ENCODE measurements at regions not wholly inside any gene's neighbourhood (a gene's known extent, or its start where the extent isn't known, plus 50 kb on each side); places are given as distances from the start of the nearest gene placed in this dataset.

GRCh38 chr2:132268977-132269523, 107.3 kb upstream of the ANKRD30BL start (continued):
- TF ChIP-seq MED8 (CRISPR knock-in tag; IDR thresholded peaks at IDR 0.05; ENCODE audit: insufficient replicate concordance) = no peak

- H3K9me3 ChIP-seq (ENCODE audit: low read length) = no peaks in the 10 kb centered on the region
- H3K9ac ChIP-seq (ENCODE audit: insufficient read depth, low read depth, low read length) = no peak overlapping the region
- H3K4me2 ChIP-seq (ENCODE audit: low read depth, low read length) = no peak overlapping the region
- no peak overlapping the region for H3K27ac ChIP-seq (ENCODE audit: extremely low read length, insufficient read depth, low read length)
- intact Hi-C loops (cut with micrococcal nuclease; ENCODE audit: unreplicated experiment) (no loop called here), in situ Hi-C loops (cut with HindIII; ENCODE audit: extremely low pct_ligation_motif_present, low pct_unique_long_range_greater_than_20kb) (no loop called here)
- H3K36me3 ChIP-seq (replicated peaks in 1 of 2; ENCODE audit: control insufficient read depth in 1 of 2, insufficient read depth in 2 of 2, low read length in 2 of 2) = no peaks in the 10 kb centered on the region
- FAIRE-seq = no peak
- no peaks in the 10 kb centered on the region for H4K20me1 ChIP-seq (ENCODE audit: insufficient read depth, low read length)
- H3K4me1 ChIP-seq (ENCODE audit: insufficient read depth, low read length) = no peaks in the 10 kb centered on the region
- H3K4me3 ChIP-seq (replicated peaks in 1 of 3; ENCODE audit: insufficient read depth in 1 of 3, low read depth in 2 of 3, low read length in 3 of 3) = no peak overlapping the region
- ChIA-PET POLR2A (no interaction called here), CTCF (ENCODE audit: low intra/inter-chr PET ratio, low total read pairs) (no interaction called here)
- no peak for DNase-seq (ENCODE audit: low spot score)
- H2AFZ ChIP-seq (ENCODE audit: low read length) = no peak overlapping the region
- no peak for ATAC-seq
- BruUV-seq (replicated peaks) = no TSS peak
- TF ChIP-seq CEBPG (CRISPR knock-in tag; IDR thresholded peaks at IDR 0.05) = no peak
- no peak for TF ChIP-seq RNF2 (conservative IDR thresholded peaks at IDR 0.05; ENCODE audit: low read depth)
- TF ChIP-seq ZNF607 (CRISPR knock-in tag; IDR thresholded peaks at IDR 0.05; ENCODE audit: borderline replicate concordance) = no peak
- TF ChIP-seq PLRG1 (conservative IDR thresholded peaks at IDR 0.05) = no peak
- no peak for TF ChIP-seq ONECUT2 (CRISPR knock-in tag; IDR thresholded peaks at IDR 0.05)
- TF ChIP-seq ZNF792 (CRISPR knock-in tag; IDR thresholded peaks at IDR 0.05) = no peak
- no peak for TF ChIP-seq CAMTA2 (CRISPR knock-in tag; IDR thresholded peaks at IDR 0.05; ENCODE audit: borderline replicate concordance)
- TF ChIP-seq ZNF740 (CRISPR knock-in tag; IDR thresholded peaks at IDR 0.05) = no peak
- no peak for TF ChIP-seq KMT2B (CRISPR knock-in tag; IDR thresholded peaks at IDR 0.05)
- no peak for TF ChIP-seq KLF9 (CRISPR knock-in tag; IDR thresholded peaks at IDR 0.05; ENCODE audit: low read depth)
- WGBS (ENCODE audit: low lambda C conversion rate) = 42% methylated on average over 1 of the region's 1 CpG
- H3K79me2 ChIP-seq (ENCODE audit: insufficient read depth, low read length) = no peaks in the 10 kb centered on the region
- H3K27me3 ChIP-seq (ENCODE audit: control insufficient read depth in 1 of 2, insufficient read depth in 2 of 2, low read length in 2 of 2) = 0 out of 5 replicates have a peak, but pooled peaks cover 0 to 7% of the 10 kb centered on the region in 2 experiments
These were observed 108.5 kb upstream of the ANKRD30BL start for GRCh38 chr2:132270255-132270654.
